Upper lobe of left lung (tissue), 4 donors: ENCODE measurements at regions not wholly inside any gene's neighbourhood (a gene's known extent, or its start where the extent isn't known, plus 50 kb on each side); places are given as distances from the start of the nearest gene placed in this dataset.

Experiments used
- EP300 ChIP-seq, 4 donors: sonication (generic); formaldehyde crosslinking; IDR thresholded peaks; one replicate each; pipeline ENCODE4 v1.5.1; 2017; ENCODE audit warnings: antibody characterized with exemption in 4 of 4, control low read depth in 2 of 4
- POLR2A ChIP-seq, 4 donors: fragments of 450-650 bp; IDR thresholded peaks; one replicate each; pipeline ENCODE4 v1.5.1; 2016 to 2017; ENCODE audit warnings: antibody characterized with exemption in 4 of 4, mild to moderate bottlenecking in 2 of 4
- POLR2AphosphoS5 ChIP-seq, 2 donors: sonication (generic); formaldehyde crosslinking; IDR thresholded peaks; one replicate each; pipeline ENCODE4 v1.5.1; 2017; ENCODE audit warnings: antibody characterized with exemption in 2 of 2

- TF ChIP-seq POLR2A (IDR thresholded peaks at IDR 0.05) (no peak), EP300 (IDR thresholded peaks at IDR 0.05) (no peak), POLR2AphosphoS5 (IDR thresholded peaks at IDR 0.05) (no peak)
Observed at GRCh38 chr22:48135592-48135991, 1373.1 kb downstream of the TBC1D22A start.
